GM21447 (cell line): ENCODE measurements at regions not wholly inside any gene's neighbourhood (a gene's known extent, or its start where the extent isn't known, plus 50 kb on each side); places are given as distances from the start of the nearest gene placed in this dataset.
"Not testable (repeated sequence)": the region's sequence is repeated elsewhere in the genome, so short reads cannot be mapped to it uniquely, and the experiment has no call there.

Experiments used
- ATAC-seq: cut with Tn5 transposase; IDR thresholded peaks from one replicate; pipeline ENCODE4 v1.9.1; 2021; ENCODE audit not compliant: unreplicated experiment

- no peak for ATAC-seq
Observed at GRCh38 chr1:241447031-241447644, 72.4 kb downstream of the FH start.

GRCh38 chr1:241444836-241445235, 74.7 kb downstream of the FH start:
- no peak for ATAC-seq

GRCh38 chr1:241443561-241443960, 76.0 kb downstream of the FH start:
- no peak for ATAC-seq

- ATAC-seq = no peak
Observed at GRCh38 chr1:241442686-241443085, 76.9 kb downstream of the FH start.

GRCh38 chr1:241440904-241441303, 78.7 kb downstream of the FH start:
- ATAC-seq = no peak

- not testable (repeated sequence) for ATAC-seq
Observed at GRCh38 chr1:241438686-241439085, 80.9 kb downstream of the FH start.

GRCh38 chr1:241432241-241432640, 75.2 kb upstream of the RGS7 start:
- ATAC-seq = no peak

GRCh38 chr1:241425091-241425490, 68.1 kb upstream of the RGS7 start:
- ATAC-seq = not testable (repeated sequence)

GRCh38 chr1:241424480-241424971, 67.5 kb upstream of the RGS7 start:
- ATAC-seq = no peak

GRCh38 chr1:241423541-241424479, 66.8 kb upstream of the RGS7 start:
- peak; percentile 78 for ATAC-seq

- no peak for ATAC-seq
Observed at GRCh38 chr1:241422470-241422869, 65.5 kb upstream of the RGS7 start.

- no peak for ATAC-seq
Observed at GRCh38 chr1:241419986-241420385, 63.0 kb upstream of the RGS7 start.

- no peak for ATAC-seq
Observed at GRCh38 chr1:241417258-241417657, 60.3 kb upstream of the RGS7 start.

GRCh38 chr1:241413974-241414373, 57.0 kb upstream of the RGS7 start:
- ATAC-seq = no peak

GRCh38 chr1:241413386-241413785, 56.4 kb upstream of the RGS7 start:
- ATAC-seq = peak; percentile 68

- ATAC-seq = no peak
Observed at GRCh38 chr1:241412646-241413045, 55.6 kb upstream of the RGS7 start.

GRCh38 chr1:241411776-241412338, 54.9 kb upstream of the RGS7 start:
- ATAC-seq = no peak

GRCh38 chr1:241411056-241411775, 54.2 kb upstream of the RGS7 start:
- ATAC-seq = no peak

GRCh38 chr1:241408170-241408569, 51.2 kb upstream of the RGS7 start:
- ATAC-seq = no peak
